ENCODE measurements at regions not wholly inside any gene's neighbourhood (a gene's known extent, or its start where the extent isn't known, plus 50 kb on each side); places are given as distances from the start of the nearest gene placed in this dataset.

DNA sequence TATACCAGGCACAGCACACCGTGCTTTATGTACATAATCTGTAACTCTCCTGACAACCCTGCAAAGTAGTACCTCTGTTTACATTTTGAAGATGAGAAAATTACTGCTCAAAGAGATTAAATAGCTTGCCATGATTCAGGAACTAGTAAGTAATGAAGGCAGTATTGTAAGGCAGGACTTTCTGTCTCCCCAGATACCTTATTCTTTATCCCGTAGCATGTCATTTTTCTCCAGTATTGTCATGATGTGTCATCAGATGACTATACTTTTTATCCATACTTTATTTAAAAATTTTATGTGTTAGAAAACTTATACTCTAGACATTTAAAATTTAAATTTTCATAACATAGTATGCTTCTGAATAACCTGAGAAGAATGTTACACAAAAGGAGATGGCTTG lies 188.3 kb upstream of the NUDT6 start:
- Mint-ChIP-seq H3K36me3 (ENCODE audit: low read depth) (peaks cover 13% of the 10 kb centered on the region), H3K4me3 (no peak overlapping the region), H3K27ac (no peak overlapping the region), H3K4me1 (no peaks in the 10 kb centered on the region), H3K27me3 (no peaks in the 10 kb centered on the region), H3K9me3 (peaks cover 4% of the 10 kb centered on the region)
- no peak for DNase-seq
- ChIA-PET CTCF (no interaction called here), POLR2A (no interaction called here)

DNA sequence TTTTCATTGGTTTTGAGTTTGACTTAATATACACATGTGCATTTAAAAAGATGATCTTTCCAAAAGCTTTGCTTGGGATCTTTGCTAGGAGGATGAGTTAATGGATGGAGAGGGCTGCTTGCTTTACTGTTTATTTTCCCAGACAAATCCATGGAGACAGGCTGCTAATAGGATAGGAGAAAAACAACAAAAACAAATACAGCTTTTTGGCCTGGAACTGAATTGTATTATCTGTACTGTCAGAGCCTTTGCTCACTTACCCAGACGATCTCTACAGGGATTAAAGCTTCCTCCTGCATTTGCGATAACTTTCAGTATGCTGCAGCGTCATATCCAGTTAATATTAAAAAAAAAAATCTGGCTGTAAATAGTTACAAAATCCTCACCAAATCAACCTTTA lies 190.8 kb upstream of the NUDT6 start:
- Mint-ChIP-seq H3K4me3 (no peak overlapping the region), H3K9me3 (peaks cover 4% of the 10 kb centered on the region), H3K27me3 (no peaks in the 10 kb centered on the region), H3K27ac (no peak overlapping the region), H3K4me1 (no peaks in the 10 kb centered on the region), H3K36me3 (ENCODE audit: low read depth) (peaks cover 18% of the 10 kb centered on the region)
- DNase-seq, result no peak
- POLR2A ChIA-PET, result no interaction called here
- CTCF ChIA-PET, result interaction anchor here (1.2 kb wide), 1 partner anchor 10 kb away, joined by 3 read pairs; no protein-coding TSS in a partner anchor

DNA sequence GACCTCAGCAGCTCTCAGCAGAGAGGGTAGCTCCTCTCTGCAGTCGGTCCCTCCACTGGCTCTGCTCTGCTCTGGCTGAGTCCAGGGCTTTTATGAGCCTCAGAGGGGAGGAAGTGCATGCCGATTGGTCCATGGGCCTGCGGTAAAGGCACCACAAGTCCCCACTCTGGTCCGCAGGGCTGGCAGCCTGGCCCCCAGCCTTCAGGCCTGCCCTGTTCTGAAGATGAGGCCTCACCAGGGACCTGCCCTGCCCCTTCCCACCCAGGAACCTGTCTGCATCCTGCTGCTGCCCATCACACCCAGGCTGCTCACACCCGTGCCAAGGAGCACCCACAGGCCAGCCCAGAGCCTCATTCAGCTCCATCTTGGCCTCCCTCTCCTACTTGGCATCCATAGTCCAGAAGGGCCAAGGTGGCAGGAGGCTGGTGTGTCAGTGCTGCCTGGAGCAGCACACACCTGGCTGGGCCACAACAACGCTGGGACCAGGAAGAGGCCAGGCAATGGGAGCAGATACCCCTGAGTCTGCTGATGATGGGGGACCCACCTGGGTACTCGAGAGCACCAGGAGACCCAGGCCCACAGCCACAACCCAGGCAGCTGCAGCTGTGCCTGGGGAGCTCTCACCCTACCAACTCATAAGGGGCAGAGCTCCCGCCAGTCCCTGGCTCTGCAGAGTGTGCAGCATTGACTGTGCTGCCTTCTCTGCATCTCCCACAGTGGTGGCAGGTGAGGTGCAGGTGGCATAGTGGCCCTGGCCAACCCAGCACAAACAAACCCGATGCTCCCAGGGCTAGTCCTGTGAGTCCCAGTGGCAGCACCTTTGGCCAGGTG lies 191.9 kb upstream of the NUDT6 start:
- Mint-ChIP-seq H3K27ac (no peak overlapping the region), H3K4me1 (no peaks in the 10 kb centered on the region), H3K27me3 (no peaks in the 10 kb centered on the region), H3K36me3 (ENCODE audit: low read depth) (peaks cover 18% of the 10 kb centered on the region), H3K9me3 (peaks cover 4% of the 10 kb centered on the region), H3K4me3 (no peak overlapping the region)
- ChIA-PET CTCF (interaction anchor here (1.2 kb wide), 1 partner anchor 12 kb away, joined by 3 read pairs; no protein-coding TSS in a partner anchor), POLR2A (no interaction called here)
- no peak for DNase-seq

DNA sequence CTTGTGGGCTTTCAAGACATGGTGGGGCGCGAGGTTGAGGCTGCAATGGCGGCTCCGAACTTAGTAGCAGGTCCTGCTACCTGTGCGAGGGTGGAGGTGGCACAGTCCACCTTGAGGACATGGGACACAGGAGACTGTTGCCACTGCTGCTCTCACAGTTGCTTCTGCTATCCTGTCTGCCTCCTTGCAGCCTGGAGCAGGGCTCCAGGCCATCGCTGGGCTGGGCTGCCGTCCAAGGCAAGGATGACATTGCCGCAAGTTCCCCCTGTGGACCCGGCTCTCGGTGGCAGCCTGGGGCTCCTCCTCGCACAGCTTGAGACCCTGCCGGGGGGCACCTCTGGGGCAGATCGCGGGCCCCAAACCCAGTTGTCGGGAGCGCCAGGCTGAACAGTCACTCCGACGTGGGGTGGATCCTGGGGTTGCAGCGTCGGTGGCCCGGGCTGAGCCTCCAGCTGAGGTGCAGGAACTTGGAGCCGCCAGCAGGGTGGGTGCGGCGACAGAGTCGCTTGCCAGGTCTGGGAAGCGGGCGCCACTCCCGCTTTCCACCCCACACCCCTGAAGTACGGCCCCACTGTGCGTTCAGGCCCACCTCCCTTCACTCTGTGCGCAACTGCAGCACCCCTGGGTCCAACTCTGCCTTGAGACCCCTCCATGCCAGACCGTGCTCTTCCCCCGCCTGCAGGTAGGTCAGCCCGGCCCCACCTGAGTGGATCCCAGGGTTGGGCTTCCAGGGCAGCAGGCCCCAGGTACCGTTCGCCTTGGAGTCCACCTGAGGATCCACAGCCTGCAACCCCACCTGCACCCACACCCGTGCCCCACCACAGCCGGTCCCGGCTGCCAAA lies 192.7 kb upstream of the NUDT6 start:
- H3K36me3 Mint-ChIP-seq (ENCODE audit: low read depth), result peaks cover 18% of the 10 kb centered on the region
- H3K4me3 Mint-ChIP-seq, result no peak overlapping the region
- no peak overlapping the region for H3K27ac Mint-ChIP-seq
- H3K27me3 Mint-ChIP-seq, result no peaks in the 10 kb centered on the region
- H3K9me3 Mint-ChIP-seq, result peaks cover 4% of the 10 kb centered on the region
- CTCF ChIA-PET, result no interaction called here
- DNase-seq, result no peak
- POLR2A ChIA-PET, result no interaction called here
- H3K4me1 Mint-ChIP-seq, result no peaks in the 10 kb centered on the region

DNA sequence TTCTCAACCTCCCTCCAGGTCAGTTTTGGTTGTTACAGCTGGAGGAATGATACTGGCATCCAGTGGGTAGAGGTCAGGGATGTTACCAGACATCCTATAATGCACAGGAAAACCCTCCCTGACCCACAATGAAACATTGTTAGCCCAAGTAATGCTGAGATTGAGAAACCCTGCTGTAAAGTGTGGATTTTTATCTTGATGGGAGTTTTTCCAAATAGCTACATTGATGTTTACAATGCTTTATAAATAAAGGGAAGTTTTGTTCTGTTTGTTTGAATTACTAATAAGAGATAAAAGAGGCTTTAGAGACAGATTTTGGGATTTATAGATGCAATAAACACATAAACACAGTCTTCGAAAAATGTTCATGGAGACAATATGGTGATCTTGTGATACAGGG lies 194.0 kb upstream of the NUDT6 start:
- POLR2A ChIA-PET, result no interaction called here
- no peak overlapping the region for H3K27ac Mint-ChIP-seq
- H3K36me3 Mint-ChIP-seq (ENCODE audit: low read depth), result peaks cover 18% of the 10 kb centered on the region
- H3K9me3 Mint-ChIP-seq, result peaks cover 4% of the 10 kb centered on the region
- no peak for DNase-seq
- CTCF ChIA-PET, result no interaction called here
- H3K4me1 Mint-ChIP-seq, result no peaks in the 10 kb centered on the region
- no peak overlapping the region for H3K4me3 Mint-ChIP-seq
- no peaks in the 10 kb centered on the region for H3K27me3 Mint-ChIP-seq

DNA sequence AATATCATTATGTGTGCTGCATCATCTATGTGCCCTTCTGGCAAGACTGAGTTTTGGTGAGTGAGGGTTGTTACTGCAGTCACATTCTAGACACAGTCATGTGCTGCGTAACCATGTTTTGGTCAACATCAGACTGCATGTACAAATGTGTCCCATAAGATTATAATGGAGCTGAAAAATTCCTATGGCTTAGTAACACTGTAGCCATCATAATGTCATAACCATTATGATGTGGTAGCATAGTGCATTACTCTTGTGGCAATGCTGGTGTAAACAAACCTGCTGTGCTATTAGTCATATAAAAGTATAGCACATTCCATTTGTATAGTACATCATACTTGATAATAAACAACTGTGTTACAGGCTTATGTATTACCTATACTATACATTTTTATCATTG lies 198.1 kb upstream of the NUDT6 start:
- no peak overlapping the region for H3K27ac Mint-ChIP-seq
- H3K9me3 Mint-ChIP-seq, result no peaks in the 10 kb centered on the region
- no peaks in the 10 kb centered on the region for H3K27me3 Mint-ChIP-seq
- DNase-seq, result no peak
- no peak overlapping the region for H3K4me3 Mint-ChIP-seq
- ChIA-PET CTCF (interaction anchor here (0.6 kb wide), 1 partner anchor 961 kb away, joined by 3 read pairs; no protein-coding TSS in a partner anchor), POLR2A (no interaction called here)
- no peaks in the 10 kb centered on the region for H3K4me1 Mint-ChIP-seq
- H3K36me3 Mint-ChIP-seq (ENCODE audit: low read depth), result peaks cover 15% of the 10 kb centered on the region

DNA sequence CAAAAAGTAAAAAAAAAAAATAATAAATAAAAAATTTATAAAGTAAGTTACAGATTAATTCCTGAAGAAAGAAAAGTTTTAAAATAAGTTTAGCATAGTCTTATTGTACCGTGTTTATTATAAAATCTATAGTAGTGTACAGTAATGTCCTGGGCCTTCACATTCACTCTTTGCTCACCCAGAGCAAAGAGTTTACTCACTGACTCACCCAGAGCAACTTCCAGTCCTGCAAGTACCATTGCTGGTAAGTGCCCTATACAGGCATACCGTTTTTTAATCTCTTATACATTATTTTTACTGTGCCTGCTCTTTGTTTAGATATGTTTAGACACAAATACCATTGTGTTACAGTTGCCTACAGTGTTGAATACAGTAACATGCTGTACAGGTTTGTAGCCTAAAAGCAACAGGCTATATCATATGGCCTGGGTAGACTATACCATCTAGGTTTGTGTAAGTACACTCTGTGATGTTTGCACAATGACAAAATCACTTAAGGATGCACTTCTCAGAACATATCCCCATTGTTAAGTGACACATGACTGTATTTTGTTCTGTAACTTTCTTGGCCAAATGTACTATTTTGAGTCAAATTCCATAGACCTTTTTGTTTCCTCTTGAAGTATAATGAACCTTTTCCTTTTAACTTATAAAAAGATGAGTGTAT lies 199.0 kb upstream of the NUDT6 start:
- ChIA-PET POLR2A (no interaction called here), CTCF (no interaction called here)
- Mint-ChIP-seq H3K27ac (no peak overlapping the region), H3K9me3 (no peaks in the 10 kb centered on the region), H3K27me3 (no peaks in the 10 kb centered on the region), H3K4me1 (no peaks in the 10 kb centered on the region), H3K4me3 (no peak overlapping the region), H3K36me3 (ENCODE audit: low read depth) (peaks cover 11% of the 10 kb centered on the region)
- DNase-seq, result no peak

DNA sequence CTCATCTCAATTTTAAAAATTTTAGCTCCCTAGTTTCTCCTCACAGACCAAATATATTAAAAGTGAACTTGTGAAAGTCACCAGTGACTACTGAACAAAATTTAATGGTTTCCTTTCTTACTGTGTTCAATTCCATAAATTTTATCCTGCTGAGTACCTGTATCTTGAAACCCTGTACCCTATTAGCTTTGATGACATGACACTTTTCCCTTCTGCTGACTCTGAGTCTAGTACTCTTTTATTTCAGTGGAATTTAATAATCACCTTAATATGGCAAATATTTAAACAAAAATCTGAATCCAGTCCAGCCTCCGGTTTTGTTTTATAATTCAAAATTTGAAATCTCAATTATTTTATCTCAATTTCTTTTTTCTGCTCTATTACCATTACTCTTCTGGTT lies 203.1 kb upstream of the NUDT6 start:
- POLR2A ChIA-PET, result no interaction called here
- CTCF ChIA-PET, result no interaction called here
- DNase-seq, result no peak
- H3K4me3 Mint-ChIP-seq, result no peak overlapping the region
- no peaks in the 10 kb centered on the region for H3K4me1 Mint-ChIP-seq
- H3K27me3 Mint-ChIP-seq, result no peaks in the 10 kb centered on the region
- peaks cover 11% of the 10 kb centered on the region for H3K36me3 Mint-ChIP-seq (ENCODE audit: low read depth)
- no peaks in the 10 kb centered on the region for H3K9me3 Mint-ChIP-seq
- no peak overlapping the region for H3K27ac Mint-ChIP-seq

DNA sequence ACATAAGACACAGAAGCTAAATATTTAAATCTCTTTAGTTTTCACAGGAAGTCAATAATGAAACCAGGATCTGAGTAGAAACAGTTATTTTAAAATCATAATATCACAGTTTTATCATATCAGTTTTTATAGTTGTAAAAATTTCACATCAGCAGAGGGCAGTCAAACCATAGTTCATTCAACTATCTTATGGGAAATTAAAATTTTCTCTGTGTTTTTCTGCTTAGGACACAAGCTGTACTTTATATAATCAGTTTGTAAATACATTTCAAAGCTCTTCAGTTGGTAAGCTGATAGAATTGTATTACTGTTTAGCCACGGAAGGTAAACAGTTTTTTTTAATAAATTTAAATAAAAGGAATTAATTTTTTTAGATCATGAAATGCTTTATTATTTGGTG lies 204.8 kb upstream of the NUDT6 start:
- no peak overlapping the region for H3K4me3 Mint-ChIP-seq
- no peaks in the 10 kb centered on the region for H3K4me1 Mint-ChIP-seq
- H3K27me3 Mint-ChIP-seq, result no peaks in the 10 kb centered on the region
- no peak for DNase-seq
- ChIA-PET POLR2A (no interaction called here), CTCF (interaction anchor here (0.9 kb wide), 1 partner anchor 22 kb away, joined by 3 read pairs; no protein-coding TSS in a partner anchor)
- no peak overlapping the region for H3K27ac Mint-ChIP-seq
- no peaks in the 10 kb centered on the region for H3K9me3 Mint-ChIP-seq
- peaks cover 7% of the 10 kb centered on the region for H3K36me3 Mint-ChIP-seq (ENCODE audit: low read depth)

DNA sequence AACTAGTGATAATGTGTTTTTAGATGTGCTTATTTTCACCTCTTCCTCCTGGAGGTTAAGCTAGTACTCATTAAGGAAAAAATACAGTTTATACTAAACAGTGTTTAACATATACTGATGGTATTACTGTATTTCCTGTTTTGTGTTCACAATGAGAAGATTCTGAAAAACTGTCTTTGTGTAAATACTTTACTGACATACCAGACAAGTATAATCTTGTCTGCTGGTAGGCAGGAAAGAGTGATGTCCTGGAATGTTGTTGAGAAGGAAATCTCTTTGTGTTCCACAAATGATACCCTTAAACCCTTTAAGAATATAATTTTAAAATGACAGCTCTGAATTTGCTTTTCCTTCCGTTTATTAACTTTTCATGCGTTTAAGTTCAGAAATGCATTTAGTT lies 205.5 kb upstream of the NUDT6 start:
- Mint-ChIP-seq H3K27me3 (no peaks in the 10 kb centered on the region), H3K36me3 (ENCODE audit: low read depth) (peaks cover 7% of the 10 kb centered on the region), H3K9me3 (no peaks in the 10 kb centered on the region), H3K4me1 (no peaks in the 10 kb centered on the region), H3K27ac (no peak overlapping the region), H3K4me3 (no peak overlapping the region)
- ChIA-PET POLR2A (no interaction called here), CTCF (interaction anchor here (0.9 to 1.0 kb wide), 2 partner anchors 23 to 265 kb away, joined by 3 read pairs; no protein-coding TSS in a partner anchor)
- no peak for DNase-seq

DNA sequence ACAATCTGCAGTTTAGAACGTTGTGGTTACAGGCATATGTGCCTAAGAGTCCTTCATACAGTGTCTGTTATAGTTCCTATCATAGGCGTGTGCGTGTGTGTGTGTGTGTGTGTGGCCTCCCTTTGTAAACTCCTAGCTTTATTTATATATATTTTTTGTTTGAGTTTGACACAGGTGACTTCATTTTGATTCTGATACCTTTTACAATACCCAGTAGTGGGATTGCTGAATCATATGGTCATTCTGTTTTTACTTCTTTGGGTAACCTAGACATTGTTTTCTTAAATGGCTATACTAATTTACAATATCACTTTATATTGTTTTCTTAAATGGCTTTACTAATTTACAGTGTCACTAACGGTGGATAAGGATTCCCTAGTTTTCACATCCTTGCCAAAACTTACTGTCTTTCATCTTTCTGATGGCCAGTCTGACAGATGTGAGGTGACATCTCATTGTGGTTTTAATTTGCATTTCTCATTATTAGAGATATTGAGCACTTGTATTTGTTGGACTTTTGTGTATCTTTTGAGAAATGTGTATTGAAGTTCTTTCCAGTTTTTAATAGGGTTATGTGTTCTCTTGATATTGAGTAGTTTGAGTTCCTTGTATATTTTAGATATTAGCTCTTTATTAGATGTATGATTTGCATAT lies 211.1 kb upstream of the NUDT6 start:
- CTCF ChIA-PET, result no interaction called here
- Mint-ChIP-seq H3K36me3 (ENCODE audit: low read depth) (no peaks in the 10 kb centered on the region), H3K27me3 (no peaks in the 10 kb centered on the region), H3K4me1 (no peaks in the 10 kb centered on the region), H3K4me3 (no peak overlapping the region), H3K27ac (no peak overlapping the region), H3K9me3 (no peaks in the 10 kb centered on the region)
- POLR2A ChIA-PET, result no interaction called here
- DNase-seq, result no peak

DNA sequence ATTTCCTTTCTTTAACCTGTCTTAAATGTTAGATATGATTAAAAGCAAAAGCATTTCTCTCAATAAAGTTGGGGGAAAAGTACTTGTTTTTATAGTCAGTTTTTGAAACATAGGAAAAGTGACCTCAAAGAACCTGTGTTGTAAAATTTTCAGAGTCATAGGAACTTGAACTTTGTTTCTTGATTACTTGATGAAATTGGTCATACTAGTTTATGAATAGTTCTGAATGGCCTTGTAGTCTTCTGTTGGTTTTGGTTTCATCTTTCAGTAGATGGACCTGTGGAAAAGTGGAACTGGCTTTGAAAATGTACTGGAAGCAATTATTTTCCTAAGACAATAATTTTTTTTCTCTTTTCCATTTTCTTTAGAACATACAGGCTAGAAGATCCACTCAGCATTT lies 222.2 kb upstream of the NUDT6 start:
- Mint-ChIP-seq H3K4me3 (no peak overlapping the region), H3K27me3 (no peaks in the 10 kb centered on the region), H3K9me3 (no peaks in the 10 kb centered on the region), H3K4me1 (no peaks in the 10 kb centered on the region), H3K36me3 (ENCODE audit: low read depth) (peaks cover 4% of the 10 kb centered on the region), H3K27ac (no peak overlapping the region)
- POLR2A ChIA-PET, result no interaction called here
- CTCF ChIA-PET, result no interaction called here
- no peak for DNase-seq

DNA sequence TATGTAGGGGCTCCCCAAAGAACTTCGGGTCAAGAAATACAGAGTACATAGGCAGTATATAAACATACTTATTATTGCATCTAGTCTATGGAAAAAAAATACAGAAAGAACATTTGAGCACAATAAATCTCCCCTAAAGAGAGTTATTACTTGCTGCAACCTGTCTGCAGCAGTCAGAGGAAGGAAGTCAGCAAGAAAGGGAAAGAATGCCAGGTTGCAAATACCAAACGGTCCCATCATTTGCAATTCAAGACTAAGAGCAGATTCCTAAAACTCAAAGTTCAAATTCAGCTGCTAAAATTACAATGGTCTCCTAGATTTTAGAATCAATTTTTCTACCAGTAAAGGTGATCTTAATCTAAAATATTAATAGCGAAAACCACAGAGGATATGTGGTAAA lies 236.2 kb upstream of the NUDT6 start:
- no peaks in the 10 kb centered on the region for H3K27me3 Mint-ChIP-seq
- H3K36me3 Mint-ChIP-seq (ENCODE audit: low read depth), result no peaks in the 10 kb centered on the region
- POLR2A ChIA-PET, result no interaction called here
- no peak for DNase-seq
- no peaks in the 10 kb centered on the region for H3K4me1 Mint-ChIP-seq
- H3K9me3 Mint-ChIP-seq, result no peaks in the 10 kb centered on the region
- CTCF ChIA-PET, result no interaction called here
- no peak overlapping the region for H3K27ac Mint-ChIP-seq
- no peak overlapping the region for H3K4me3 Mint-ChIP-seq
